ENCODE measurements at regions not wholly inside any gene's neighbourhood (a gene's known extent, or its start where the extent isn't known, plus 50 kb on each side); places are given as distances from the start of the nearest gene placed in this dataset.
A peak's percentile ranks its signal among the peaks of the same experiment; 100 is the strongest.

DNA sequence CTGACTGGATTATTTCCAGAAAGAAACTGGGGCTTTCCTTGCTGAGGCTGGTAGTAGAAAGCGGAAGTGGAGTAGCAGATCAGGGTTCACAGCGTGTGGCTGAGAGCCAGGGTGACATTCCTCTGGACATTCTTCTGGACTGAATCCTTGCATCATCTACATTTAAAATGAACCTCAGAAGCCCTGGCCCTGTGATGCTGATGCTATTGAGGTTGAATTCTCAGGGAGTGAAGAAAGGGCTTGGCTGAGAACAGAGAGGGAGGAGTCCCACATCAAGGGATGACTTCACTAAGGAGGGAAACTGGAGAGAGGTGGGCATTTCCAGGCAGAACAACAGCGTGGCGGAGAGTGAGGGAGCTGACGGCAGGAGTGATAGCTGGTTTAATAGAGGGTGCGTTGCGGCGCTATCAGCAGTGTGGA, 102.3 kb upstream of the LMO4 start:
- DNase-seq, result peak; percentile 99

DNA sequence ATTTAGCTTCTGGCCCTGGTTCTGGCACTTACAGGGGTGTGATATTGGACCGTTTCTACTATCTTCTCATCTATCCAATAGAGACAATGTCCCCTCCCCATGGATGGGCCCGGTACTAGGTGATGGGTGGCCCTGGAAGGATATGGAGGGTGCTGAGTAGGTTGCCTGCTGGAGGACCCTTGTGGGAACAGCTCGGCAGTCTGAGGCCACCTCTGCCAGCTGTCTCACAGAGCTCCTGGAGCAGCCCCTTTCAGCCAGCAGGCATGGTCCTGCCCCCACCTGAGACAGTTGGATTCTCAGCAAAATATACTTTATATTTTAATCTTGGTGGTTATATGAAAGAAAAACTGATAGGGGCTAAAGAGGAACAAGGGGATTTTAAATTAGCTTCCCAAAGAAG, 101.0 kb upstream of the LMO4 start:
- no peak for DNase-seq

DNA sequence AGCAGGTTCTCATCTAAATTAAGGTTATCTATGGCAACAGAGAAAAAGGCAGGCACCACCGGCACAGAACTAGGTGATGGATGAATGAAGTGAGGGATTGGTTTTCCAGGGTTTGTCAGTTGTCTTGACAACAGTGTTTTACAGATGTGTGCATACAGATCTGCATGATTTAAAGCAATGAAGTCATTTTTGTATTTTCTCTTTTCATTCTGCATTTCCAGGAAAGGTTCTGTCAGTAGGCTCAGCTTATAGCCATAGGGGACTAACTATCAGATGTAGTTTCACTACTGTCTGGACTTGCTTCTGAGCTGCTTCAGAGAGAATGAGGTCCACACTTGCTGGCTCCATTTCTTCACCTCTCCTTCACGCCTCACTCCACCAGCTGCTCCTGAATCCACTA, 98.2 kb upstream of the LMO4 start:
- no peak for DNase-seq

DNA sequence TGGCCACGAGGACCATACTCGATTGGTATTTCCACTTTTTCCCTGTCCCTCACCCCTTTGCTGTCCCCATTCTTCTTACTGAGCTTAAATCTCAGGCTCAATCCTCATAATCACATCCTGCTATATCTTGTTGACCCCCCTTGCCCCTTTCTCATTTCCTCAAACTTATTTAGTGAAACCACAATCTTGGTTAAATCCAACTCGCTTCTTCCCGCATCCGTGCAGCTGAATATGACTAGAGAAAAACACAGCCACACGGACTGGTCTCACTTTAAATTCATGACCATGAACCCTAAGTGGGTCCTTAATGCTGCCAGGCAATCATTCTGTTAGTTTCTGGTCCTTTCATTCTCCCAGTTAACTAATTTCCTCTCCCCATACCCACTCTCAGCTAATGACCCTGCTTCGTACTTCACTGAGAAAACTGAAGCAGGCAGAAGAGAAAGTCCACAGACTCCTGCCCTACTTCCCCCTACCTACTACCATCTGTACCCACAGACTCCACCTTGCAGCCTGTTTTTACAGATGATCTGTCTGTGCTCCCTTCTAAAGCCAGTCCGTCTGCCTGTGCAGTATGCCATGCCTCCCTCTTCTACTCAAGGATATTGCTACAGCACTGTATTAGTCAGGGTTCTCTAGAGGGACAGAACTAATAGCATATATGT, 96.8 kb upstream of the LMO4 start:
- no peak for DNase-seq

DNA sequence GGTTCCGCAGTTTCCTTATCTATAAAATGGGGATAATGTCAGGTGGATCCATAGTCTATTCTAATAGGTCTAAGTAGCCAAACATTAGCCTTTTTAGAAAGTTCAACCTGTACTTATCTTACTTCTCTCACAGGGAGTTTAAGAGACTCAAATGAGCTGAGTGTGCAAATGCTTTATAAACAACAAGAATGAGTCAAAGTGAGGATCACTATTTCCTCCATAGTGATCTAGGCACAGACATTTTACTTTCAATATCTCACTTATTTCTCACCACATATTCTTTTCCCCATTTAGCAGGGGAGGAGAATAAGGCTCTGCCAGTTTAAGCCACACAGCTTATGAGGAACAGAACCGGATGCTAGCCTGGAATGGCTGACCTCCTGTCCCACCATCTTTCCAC, 92.1 kb upstream of the LMO4 start:
- peak; percentile 11 for DNase-seq

DNA sequence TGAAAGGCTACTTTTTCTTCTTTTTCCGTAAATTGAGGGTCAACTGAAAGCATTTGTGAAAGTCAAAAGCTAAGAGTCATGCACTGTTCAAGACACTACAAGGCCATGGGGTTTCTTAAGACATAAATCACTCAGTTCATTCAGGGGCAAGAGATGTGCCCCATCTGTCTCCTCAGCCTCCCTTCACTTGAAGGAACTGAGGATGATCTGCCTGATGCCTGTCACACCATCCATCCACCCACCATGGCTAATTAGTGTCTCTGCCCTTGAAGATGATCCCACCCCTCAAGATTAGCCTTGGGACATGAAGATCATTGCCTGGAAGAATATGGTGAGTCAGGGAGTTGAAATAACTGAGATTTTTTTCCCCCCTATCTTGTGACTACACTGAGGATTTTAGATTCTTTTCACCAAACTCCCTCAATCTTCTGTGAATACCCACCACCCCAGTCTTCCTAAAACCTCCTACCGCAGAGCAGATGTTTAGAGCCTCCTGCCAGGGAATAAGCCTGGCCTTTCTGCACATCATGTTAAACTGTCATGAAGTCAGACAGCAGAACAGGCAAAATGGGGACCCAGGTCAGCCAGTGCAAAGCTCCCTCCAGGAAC, 88.6 kb upstream of the LMO4 start:
- DNase-seq, result no peak

DNA sequence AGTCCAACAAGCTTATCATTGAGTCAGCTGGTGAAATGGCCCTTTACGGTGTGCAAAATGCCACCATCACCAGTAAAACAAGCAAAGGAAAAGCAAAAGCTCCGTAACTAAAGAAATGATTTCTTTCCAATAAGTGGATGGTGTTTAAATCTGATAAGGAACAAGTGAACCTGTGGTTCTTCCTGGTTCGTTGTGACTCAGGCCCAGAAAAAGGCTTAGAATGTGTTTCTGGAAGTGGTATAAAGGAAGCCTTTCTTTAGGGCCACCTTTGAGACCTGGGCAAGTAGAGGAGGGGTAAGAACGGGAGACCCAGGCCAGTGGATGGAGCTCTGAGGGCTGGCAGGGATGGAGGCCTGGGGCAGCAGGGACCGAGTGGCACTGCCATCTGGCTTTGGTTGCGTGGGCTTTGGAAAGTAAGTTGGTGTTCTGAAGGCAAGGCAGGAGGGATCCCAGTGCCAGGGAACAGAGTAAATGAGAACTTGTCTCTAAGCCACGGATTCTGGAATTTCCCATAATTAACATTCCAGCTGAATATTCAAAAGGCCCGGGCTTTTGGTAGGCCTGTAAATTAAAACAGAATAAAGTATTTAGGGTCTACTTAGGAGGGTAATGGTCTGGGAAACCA, 87.9 kb upstream of the LMO4 start:
- no peak for DNase-seq

DNA sequence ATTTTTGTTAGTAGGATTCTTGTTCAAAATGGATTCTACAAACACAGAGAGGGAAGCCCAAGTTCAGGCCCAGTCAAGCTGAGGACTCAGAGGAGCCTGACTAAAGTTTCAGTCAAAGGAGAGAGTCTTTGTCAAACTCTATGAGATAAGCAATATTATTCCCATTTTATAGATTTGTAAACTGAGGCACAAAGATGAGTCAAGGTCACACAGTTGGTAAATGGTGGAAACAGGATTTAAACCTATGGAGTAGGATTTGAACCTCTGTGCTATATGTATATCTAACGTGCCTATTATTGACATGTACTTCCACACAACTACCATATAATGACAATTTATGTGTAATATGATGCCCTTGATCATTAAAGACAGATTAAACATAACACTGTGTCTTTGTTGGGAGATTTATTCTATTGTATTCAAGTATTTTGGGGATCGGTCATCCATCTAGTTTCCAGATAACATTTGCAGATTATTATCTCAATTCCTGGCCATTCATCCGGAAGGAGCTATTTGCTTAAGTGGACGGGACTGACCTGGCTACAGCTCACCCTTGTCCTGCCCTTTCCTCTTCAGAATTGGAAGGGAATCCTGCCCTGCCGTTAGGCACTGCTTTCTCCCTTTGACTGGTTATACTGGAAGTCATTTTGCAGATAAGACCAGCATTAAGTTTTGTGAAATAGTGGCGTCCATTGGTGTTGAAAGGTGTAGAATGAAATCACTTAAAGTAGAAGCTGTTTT, 86.1 kb upstream of the LMO4 start:
- no peak for DNase-seq

DNA sequence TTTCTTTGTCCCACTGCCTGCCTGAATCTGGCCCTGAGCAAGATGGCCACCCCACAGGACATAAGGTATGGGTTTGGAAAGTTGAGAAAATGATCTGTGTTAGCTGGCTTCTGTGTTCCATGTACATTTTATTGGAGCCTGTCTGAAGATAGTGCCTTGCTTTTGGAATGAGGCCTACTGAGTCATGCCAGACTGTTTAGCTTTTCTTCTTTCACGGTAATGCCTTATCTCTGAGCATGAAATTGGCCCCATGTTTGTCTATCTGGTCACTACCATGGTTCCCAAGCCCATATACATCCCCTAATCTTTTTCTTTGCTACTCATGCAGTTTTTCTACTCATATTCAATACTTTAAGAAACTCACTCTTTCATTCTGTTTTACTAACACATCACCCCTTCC, 85.1 kb upstream of the LMO4 start:
- DNase-seq, result peak; percentile 53

DNA sequence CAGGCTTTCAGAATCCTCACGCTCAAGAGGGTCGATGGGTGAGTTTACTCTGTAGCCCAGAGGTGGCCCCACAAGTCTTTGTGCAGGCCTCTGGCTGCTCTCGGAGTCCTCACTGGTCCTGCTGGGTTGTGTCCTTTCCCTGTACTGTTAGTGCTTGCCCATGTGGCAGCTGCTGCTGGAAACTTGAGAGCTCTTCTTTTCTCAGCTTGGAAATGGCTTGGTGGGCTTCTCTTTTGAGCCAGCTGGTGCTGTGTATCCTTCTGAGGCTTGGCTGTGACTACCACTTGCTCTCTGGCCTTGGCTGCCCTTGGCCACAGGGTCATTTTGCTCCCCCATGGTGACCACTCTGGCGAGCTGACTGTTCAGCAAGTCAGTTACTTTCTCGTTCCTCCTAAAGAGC, 82.2 kb upstream of the LMO4 start:
- no peak for DNase-seq

DNA sequence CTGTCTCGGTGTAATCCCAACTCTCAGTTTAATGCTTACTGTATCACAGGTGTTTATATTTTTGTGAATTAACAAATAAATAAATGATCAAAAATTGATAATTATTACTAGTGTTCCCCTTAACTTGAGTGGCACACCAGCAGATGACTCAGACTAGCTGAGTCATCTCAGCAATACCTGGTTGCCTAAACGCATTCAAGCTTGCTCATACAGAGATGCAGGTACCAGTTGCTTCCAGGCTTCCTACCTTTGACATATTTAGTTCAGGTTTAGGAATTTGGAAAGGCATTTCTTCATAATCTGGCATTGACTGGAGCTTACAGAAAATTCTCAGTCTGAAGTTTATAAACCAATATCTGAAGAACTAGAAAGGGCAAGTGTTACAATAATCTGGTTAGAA, 78.9 kb upstream of the LMO4 start:
- DNase-seq, result no peak

DNA sequence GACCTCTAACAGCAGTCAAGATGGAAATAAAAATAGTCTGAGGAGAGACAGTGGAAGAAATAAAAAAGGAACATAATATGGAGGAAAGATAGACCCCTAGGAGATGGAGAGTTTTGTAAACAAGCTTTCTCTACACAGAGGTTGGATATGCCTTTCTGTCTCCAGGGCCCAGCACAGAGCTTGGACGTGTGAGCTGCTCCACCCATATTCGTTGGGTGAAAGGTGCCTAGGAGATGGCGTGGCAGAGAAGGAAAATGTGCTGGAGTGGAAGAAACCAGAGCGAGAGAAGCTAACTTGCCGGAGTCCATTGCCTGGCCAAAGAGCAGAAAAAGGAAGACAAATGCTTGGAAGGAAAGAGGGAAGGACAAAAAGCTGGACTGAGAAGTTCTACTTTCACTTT, 78.3 kb upstream of the LMO4 start:
- DNase-seq, result no peak

DNA sequence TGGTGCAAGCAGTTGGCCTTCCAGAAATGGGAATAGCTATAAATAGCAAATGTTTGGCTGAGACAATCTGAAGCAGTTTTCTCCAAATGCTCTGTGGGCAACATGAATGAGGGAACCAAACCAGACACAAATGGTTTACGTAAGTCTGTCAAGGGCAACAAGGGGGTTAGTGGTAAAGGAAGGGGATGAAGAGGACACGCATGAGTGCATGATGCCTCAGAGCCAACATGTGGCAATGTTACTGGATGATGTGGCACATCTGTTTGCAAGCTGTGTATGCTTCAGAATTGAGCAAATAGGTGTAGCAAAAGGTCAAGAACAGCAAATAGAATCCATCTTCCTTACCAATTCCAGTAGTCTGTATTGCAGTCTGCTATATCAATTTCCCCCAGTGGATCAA, 76.3 kb upstream of the LMO4 start:
- peak; percentile 54 for DNase-seq

DNA sequence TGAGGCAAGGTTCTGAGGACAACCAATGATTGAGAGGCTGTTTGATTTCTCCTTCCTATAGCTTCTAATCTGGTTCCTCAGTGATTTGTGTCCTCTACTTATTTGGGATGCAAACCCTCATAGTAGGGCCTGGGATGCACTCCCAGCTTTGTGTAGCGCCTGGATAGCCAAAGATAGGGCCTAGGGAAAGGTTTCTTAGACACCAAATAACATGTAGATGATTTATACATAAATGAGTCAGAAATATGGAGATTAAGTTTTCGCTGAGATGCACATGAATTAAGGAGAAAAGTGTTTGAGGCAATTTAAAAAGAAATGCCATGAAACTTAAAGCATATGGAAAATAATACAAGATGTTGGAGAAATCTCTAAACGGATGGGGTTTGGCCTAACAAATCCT, 66.0 kb upstream of the LMO4 start:
- DNase-seq, result no peak

DNA sequence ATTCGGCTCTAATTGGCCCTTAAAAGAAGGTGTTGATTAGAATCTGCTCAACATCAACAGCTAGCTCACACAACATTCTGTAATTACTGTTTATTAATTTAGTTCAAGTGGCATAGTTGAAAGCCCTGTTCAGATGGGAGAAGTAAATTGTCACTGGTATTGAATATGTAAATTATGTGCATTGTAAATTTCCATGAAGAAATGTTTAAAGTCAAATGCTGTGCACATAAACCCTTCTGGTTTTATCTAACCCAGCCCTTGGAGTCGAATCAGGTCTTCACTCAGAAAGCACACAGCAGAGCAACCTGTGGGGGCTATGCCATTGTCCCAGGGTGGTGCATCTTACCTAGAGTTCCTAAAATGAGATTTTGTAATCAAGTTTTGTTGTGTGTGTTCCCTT, 65.4 kb upstream of the LMO4 start:
- DNase-seq, result no peak

DNA sequence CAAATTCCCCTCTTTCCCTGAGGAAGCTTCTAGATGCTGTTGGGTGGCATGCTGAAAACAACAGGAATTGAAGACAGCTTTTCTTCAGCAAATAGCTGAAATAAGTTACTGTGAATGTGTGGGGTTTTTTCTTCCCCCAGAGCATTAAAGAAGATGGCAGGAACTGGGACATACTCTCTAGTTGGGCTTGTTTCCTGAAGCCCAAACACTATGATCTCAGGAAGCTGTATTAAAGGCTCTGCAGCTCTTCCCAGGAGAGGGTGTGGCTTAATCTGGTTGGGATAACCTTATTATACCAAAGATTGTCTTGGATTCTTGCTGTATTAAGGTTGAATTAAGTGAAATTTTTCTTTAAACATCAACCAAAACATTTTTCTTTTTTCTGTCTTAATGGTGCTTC, 64.9 kb upstream of the LMO4 start:
- no peak for DNase-seq

DNA sequence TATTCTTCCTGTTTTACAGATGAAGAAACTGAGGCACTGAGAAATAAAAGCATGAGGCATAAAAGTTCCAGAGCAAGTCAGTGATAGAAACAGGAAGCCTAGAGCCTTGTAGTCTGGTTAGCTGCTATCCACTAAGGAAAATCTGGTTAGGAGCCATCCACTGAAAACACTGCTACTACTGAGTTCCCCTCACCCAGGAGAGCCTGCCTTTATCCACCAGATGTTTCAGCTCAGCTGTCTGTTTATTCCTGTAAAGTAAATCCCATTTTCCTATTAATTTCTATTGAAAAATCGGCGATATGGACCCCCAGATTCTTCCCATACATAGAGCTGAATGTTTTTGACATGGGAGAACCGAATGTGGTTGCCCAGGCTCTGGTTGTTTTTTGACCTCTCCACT, 63.7 kb upstream of the LMO4 start:
- DNase-seq, result no peak

DNA sequence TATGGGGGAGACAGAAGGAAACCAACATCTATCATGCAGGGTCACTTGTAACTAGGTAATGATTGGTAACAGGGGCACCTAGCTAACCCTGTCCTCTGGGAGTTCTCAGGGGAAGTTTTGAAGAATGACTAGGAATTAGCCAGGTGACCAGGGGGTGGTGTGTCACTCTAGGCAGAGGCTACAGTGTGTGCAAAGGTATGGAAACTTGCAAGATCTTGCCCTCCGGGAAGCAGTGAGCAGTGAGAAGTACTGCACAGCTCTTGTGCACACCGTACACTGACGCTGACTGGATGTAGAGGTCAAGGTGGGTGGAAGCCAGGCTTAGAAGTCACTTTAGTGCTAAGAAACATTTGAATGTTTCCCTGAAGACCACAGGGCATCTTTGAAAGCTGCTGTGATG, 62.9 kb upstream of the LMO4 start:
- no peak for DNase-seq

DNA sequence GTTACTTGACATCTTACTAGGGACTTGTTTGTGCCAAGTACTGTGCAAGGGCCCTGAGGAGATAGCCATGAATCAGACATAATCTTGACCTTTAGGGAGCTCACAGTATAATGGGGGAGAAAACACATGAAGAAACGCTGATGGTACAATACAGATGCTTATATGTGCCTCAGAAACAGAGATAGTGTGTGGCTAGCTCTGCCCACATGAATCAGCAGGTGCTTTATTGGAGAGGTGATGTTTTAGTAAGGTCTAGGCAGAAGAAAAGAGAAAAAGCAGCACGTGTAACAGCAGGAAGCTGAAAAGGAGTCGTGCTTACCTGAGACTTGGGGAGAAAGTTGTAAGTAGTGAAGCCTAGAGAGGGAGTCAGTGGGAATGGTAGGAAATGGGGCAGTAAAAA, 60.6 kb upstream of the LMO4 start:
- DNase-seq, result no peak

DNA sequence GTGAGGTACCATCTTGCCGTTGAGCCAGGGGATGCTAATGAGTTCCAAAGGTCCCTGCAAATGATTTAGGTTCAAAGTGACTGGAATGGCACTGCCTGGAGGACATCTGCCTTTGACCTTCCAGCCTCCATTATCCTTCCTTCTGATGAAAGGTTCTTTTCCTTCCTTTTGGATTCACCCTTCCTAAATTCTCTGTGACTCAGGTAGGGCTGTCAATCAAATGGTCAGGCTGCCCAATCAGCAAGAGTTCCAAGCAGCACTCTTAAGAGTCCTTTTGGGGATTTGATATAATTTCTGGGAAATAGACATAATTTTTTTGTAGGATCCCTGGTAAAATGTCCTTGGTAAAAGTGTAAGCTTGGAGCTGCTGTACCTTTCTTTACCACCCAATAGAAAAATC, 58.8 kb upstream of the LMO4 start:
- no peak for DNase-seq

DNA sequence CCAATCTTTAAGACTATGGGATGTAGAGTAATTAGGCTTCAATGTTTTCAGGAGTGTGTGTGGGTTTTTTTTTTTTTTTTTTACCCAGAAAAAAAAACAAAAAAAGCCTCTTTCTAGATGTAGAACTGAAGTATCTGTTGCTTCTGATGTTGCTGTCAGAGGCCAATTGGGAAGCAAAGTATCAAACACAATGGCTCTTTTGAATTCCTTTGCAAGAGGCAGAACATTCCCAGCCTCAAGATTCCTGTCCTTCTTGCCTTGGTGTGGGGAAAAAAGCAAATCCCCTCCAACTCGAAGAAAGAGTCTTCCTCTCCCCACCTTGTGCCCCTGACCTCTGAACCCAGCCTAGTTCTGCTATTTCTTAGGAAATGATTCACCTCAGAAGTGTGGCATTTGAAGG, 55.4 kb upstream of the LMO4 start:
- DNase-seq, result no peak

DNA sequence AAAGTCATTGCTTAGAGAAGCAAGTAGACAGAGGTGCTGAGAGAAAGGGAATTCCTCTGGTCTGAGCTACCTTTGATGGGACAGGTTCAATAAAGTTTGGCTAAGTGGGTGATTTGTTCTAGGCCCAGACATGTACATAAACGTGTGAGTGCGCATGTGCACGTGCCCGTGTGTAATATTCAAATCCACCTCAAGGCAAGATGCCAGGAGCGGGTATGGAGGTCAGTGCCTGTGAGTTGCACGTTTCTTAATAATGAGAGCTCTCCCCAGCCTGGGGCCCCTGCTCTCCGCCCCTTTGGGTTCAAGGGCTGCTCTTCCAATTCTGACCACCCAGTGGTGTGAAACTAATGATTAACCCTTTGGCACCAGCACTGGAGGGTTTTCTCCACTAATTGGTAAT, 53.8 kb upstream of the LMO4 start:
- no peak for DNase-seq

DNA sequence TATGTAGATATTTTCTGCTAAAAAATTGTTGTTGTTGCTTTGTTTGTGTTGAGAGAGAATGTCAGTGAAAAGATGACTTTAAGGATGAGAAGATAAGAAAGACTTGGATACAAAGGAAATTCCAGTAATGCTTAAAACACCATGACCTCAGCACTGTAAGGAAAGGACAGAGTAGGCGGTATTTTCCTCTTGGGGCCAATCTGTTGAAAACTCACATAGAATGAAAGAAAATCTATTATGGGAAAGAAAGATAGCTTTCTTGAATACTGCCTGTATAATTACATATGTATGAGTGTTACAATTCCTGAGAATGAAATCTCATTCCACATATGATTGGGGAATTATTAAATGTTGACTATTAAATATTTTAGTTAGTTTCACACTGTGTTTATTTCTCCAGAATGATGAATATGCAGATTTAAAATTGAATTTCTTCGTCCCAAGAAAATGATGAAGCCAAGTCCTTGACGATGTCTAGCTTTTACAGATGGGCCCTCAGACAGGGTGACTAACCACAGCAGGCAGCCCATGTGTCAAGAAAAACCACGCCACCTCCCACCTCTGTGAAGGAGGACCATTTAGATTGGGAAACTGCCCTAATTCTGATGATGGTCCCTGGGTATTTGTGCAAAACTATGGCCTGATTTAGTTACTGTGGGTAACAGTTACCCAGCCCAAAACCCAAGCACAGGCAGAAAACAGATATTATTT, 49.7 kb upstream of the LMO4 start:
- no peak for DNase-seq

Data from EL (cell line).